GM12878 (cell line): ENCODE measurements at regions not wholly inside any gene's neighbourhood (a gene's known extent, or its start where the extent isn't known, plus 50 kb on each side); places are given as distances from the start of the nearest gene placed in this dataset.

Experiments
- EP300 ChIP-seq, 2 experiments: fragments of 150-350 bp in 1 of 2; IDR thresholded peaks; 2 replicates each; pipeline ENCODE4 v1.6.1; 2011 to 2012; ENCODE audit warnings: low read depth in 2 of 2, low read length in 2 of 2, borderline replicate concordance in 1 of 2, improper control_type of control experiment in 1 of 2, inconsistent platforms in 1 of 2; ENCODE audit not compliant: control insufficient read depth in 1 of 2
- JUND ChIP-seq: IDR thresholded peaks from 2 replicates; pipeline ENCODE4 v1.6.1; 2012; ENCODE audit warnings: low read depth, mild to moderate bottlenecking, low read length, improper control_type of control experiment, moderate library complexity

DNA sequence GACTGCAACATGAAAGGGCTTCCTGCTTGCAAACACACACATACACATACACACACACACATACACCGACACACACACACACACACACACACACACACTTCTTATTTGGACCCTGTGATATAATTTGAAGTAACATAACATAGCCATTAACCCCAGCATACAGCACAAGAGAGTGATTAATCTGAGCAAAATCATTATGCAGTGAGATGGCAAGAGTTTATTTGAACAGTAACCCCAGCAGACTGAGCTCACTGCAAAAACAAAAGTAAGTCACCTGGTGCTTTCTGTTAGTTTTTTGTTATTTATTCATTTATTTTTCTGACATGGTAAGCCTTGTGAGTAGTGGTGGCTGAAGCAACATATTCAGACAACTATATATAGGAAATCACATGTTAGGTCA lies 93.7 kb downstream of the NOL4 start:
- TF ChIP-seq JUND = no peak
- TF ChIP-seq EP300 (IDR thresholded peaks at IDR 0.05; ENCODE audit: borderline replicate concordance in 1 of 2, control insufficient read depth in 1 of 2, low read depth in 2 of 2, low read length in 2 of 2) = no peak
